Neural cell (in vitro differentiated cells): ENCODE measurements at regions not wholly inside any gene's neighbourhood (a gene's known extent, or its start where the extent isn't known, plus 50 kb on each side); places are given as distances from the start of the nearest gene placed in this dataset.

Experiments used
- H2AFZ ChIP-seq: fragments of 200-600, 300-800 bp; sonication (generic), shearing (Covaris generic); 2 replicates; pipeline ENCODE4 v1.6.0; 2014; ENCODE audit warnings: low read depth, mild to moderate bottlenecking, antibody characterized with exemption, low read length, moderate library complexity
- H3F3A ChIP-seq: fragments of 200-600 bp; shearing (Covaris generic); 2 replicates; pipeline ENCODE4 v1.6.1; 2016; ENCODE audit warnings: mild to moderate bottlenecking, moderate library complexity, mixed read lengths, antibody characterized with exemption, low read length; ENCODE audit not compliant: insufficient read depth, poor library complexity, severe bottlenecking
- H3K27ac ChIP-seq: fragments of 200-600, 300-800 bp; sonication (generic), shearing (Covaris generic); 2 replicates; pipeline ENCODE4 v1.5.1; 2014; ENCODE audit warnings: mild to moderate bottlenecking, low read length, moderate library complexity
- H3K27me3 ChIP-seq: fragments of 300-800, 200-600 bp; sonication (generic), shearing (Covaris generic); 2 replicates; pipeline ENCODE4 v1.6.0; 2014; ENCODE audit warnings: mild to moderate bottlenecking, low read depth, low read length, moderate library complexity; ENCODE audit not compliant: insufficient read depth
- H3K36me3 ChIP-seq: fragments of 300-800, 200-600 bp; sonication (generic), shearing (Covaris generic); 2 replicates; pipeline ENCODE4 v1.5.1; 2014; ENCODE audit warnings: mild to moderate bottlenecking, antibody characterized with exemption, low read length, moderate library complexity; ENCODE audit not compliant: insufficient read depth
- H3K4me2 ChIP-seq: fragments of 300-800, 200-600 bp; sonication (generic), shearing (Covaris generic); 2 replicates; pipeline ENCODE4 v1.6.0; 2014; ENCODE audit warnings: mild to moderate bottlenecking, low read length
- H3K4me3 ChIP-seq: fragments of 300-800, 200-600 bp; sonication (generic), shearing (Covaris generic); 2 replicates; pipeline ENCODE4 v1.5.1; 2014; ENCODE audit warnings: mild to moderate bottlenecking, low read length, moderate library complexity
- H3K79me2 ChIP-seq: fragments of 200-600 bp; shearing (Covaris generic); replicated peaks from 2 replicates; pipeline ENCODE4 v1.6.0; 2014; ENCODE audit warnings: mild to moderate bottlenecking, low read length, moderate library complexity; ENCODE audit not compliant: insufficient read depth
- H3K9ac ChIP-seq: fragments of 300-800, 200-600 bp; sonication (generic), shearing (Covaris generic); 2 replicates; pipeline ENCODE4 v1.6.1; 2016; ENCODE audit warnings: mild to moderate bottlenecking, low read length, mixed read lengths
- H3K9me2 ChIP-seq: fragments of 200-600 bp; shearing (Covaris generic); 2 replicates; pipeline ENCODE4 v1.6.1; 2016; ENCODE audit warnings: mild to moderate bottlenecking, low read length, mixed read lengths; ENCODE audit not compliant: insufficient read depth
- H3K9me3 ChIP-seq: fragments of 200-600, 300-800 bp; sonication (generic), shearing (Covaris generic); 2 replicates; pipeline ENCODE4 v1.6.1; 2016; ENCODE audit warnings: mild to moderate bottlenecking, mixed run types, low read length, moderate library complexity, mixed read lengths
- H4K20me1 ChIP-seq: fragments of 200-600 bp; shearing (Covaris generic); 2 replicates; pipeline ENCODE4 v1.6.1; 2016; ENCODE audit warnings: mild to moderate bottlenecking, mixed run types; ENCODE audit not compliant: insufficient read depth
- CTCF ChIP-seq: fragments of 450-650 bp; IDR thresholded peaks from 2 replicates; pipeline ENCODE4 v1.5.1; 2014; ENCODE audit warnings: antibody characterized with exemption, mild to moderate bottlenecking, moderate library complexity; ENCODE audit not compliant: poor library complexity, severe bottlenecking
- EP300 ChIP-seq: fragments of 450-650 bp; conservative IDR thresholded peaks from 2 replicates; pipeline ENCODE4 v1.6.1; 2014; ENCODE audit warnings: antibody characterized with exemption, mild to moderate bottlenecking, moderate library complexity; ENCODE audit not compliant: poor library complexity, severe bottlenecking
- EZH2 ChIP-seq: fragments of 200-600, 300-800 bp; shearing (Covaris generic), sonication (generic); IDR thresholded peaks from 2 replicates; pipeline ENCODE4 v1.6.1; 2014; ENCODE audit warnings: antibody characterized with exemption, low read length, borderline replicate concordance, mild to moderate bottlenecking; ENCODE audit not compliant: insufficient read depth, poor library complexity, severe bottlenecking
- MXI1 ChIP-seq: fragments of 450-650 bp; conservative IDR thresholded peaks from 2 replicates; pipeline ENCODE4 v1.6.1; 2014; ENCODE audit warnings: antibody characterized with exemption, mild to moderate bottlenecking; ENCODE audit not compliant: poor library complexity, severe bottlenecking
- POLR2AphosphoS5 ChIP-seq: IDR thresholded peaks from 2 replicates; pipeline ENCODE4 v1.6.1; 2012
- RAD21 ChIP-seq: fragments of 450-650 bp; conservative IDR thresholded peaks from 2 replicates; pipeline ENCODE4 v1.6.1; 2014; ENCODE audit warnings: antibody characterized with exemption, mild to moderate bottlenecking, moderate library complexity
- REST ChIP-seq: IDR thresholded peaks from 2 replicates; pipeline ENCODE4 v1.6.1; 2012; ENCODE audit warnings: borderline replicate concordance
- SMC3 ChIP-seq: fragments of 450-650 bp; conservative IDR thresholded peaks from 2 replicates; pipeline ENCODE4 v1.6.1; 2014; ENCODE audit warnings: antibody characterized with exemption, mild to moderate bottlenecking, moderate library complexity; ENCODE audit not compliant: poor library complexity
- TAF1 ChIP-seq: IDR thresholded peaks from 2 replicates; pipeline ENCODE4 v1.6.1; 2012; ENCODE audit warnings: low read depth

DNA sequence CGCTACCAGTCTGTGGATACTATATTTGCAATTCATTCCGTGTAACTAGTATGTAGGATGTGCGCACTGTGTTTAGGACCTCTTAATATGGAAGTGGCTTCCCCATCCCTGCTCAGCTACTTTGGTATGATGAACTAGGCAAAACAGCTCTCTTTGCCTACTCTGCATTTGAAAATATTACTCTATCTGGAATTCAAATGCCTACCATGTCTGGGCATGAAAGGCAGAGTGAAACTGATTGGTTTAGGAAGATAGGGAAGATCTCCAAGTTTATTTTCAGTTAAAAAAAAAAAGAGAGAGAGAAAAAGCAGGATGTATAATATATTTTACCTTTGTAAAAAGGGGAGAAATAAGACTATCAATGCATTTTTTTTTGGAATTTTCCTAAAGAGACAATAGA lies 74.1 kb upstream of the ELL2 start:
- H3K79me2 ChIP-seq = no peaks in the 10 kb centered on the region
- H3K36me3 ChIP-seq = no peaks in the 10 kb centered on the region
- no peak overlapping the region for H3K4me3 ChIP-seq
- no peak overlapping the region for H2AFZ ChIP-seq
- no peaks in the 10 kb centered on the region for H4K20me1 ChIP-seq
- H3K27me3 ChIP-seq = no peaks in the 10 kb centered on the region
- H3K9me3 ChIP-seq = no peaks in the 10 kb centered on the region
- no peak overlapping the region for H3K4me2 ChIP-seq
- H3F3A ChIP-seq = no peaks in the 10 kb centered on the region
- H3K9ac ChIP-seq = no peak overlapping the region
- H3K9me2 ChIP-seq = no peaks in the 10 kb centered on the region
- no peak for TF ChIP-seq SMC3
- TF ChIP-seq EZH2 = no peak
- no peak for TF ChIP-seq REST
- no peak overlapping the region for H3K27ac ChIP-seq

- TF ChIP-seq RAD21 = no peak
- TF ChIP-seq EP300 = no peak
- no peak for TF ChIP-seq CTCF
- TF ChIP-seq POLR2AphosphoS5 = no peak
- TF ChIP-seq MXI1 = no peak
- TF ChIP-seq REST = no peak
- TF ChIP-seq SMC3 = no peak
- TF ChIP-seq EZH2 = no peak
- no peak for TF ChIP-seq TAF1
- H2AFZ ChIP-seq = no peak overlapping the region
- no peaks in the 10 kb centered on the region for H4K20me1 ChIP-seq
- no peaks in the 10 kb centered on the region for H3F3A ChIP-seq
- no peak overlapping the region for H3K4me3 ChIP-seq
- H3K9ac ChIP-seq = no peak overlapping the region
- no peak overlapping the region for H3K4me2 ChIP-seq
- no peak overlapping the region for H3K27ac ChIP-seq
- H3K9me2 ChIP-seq = no peaks in the 10 kb centered on the region
- no peaks in the 10 kb centered on the region for H3K36me3 ChIP-seq
- H3K9me3 ChIP-seq = no peaks in the 10 kb centered on the region
- no peaks in the 10 kb centered on the region for H3K27me3 ChIP-seq
- H3K79me2 ChIP-seq = no peaks in the 10 kb centered on the region
These were observed 71.5 kb upstream of the ELL2 start for GRCh38 chr5:96033116-96033515.
